Bronchial epithelial cell (primary cell): ENCODE measurements at regions not wholly inside any gene's neighbourhood (a gene's known extent, or its start where the extent isn't known, plus 50 kb on each side); places are given as distances from the start of the nearest gene placed in this dataset.
A peak's percentile ranks its signal among the peaks of the same experiment; 100 is the strongest.

Experiments used
- DNase-seq: peaks from one replicate; pipeline ENCODE4 v3.0.0-alpha.2; 2010; ENCODE audit warnings: low read depth
- FAIRE-seq: peaks from 2 replicates; lab custom pipeline; 2011; peaks lifted over from hg19 to GRCh38; lab: Jason Lieb, UNC
- H3K27me3 ChIP-seq: 2 replicates; pipeline ENCODE4 v1.5.1; 2011; ENCODE audit warnings: low read length; ENCODE audit not compliant: control insufficient read depth, insufficient read depth
- H3K36me3 ChIP-seq: 2 replicates; pipeline ENCODE4 v1.5.1; 2011; ENCODE audit warnings: low read length; ENCODE audit not compliant: control insufficient read depth, insufficient read depth
- H3K4me3 ChIP-seq: 2 replicates; pipeline ENCODE4 v1.5.1; 2011; ENCODE audit warnings: mild to moderate bottlenecking, low read depth, low read length, control low read depth
- CTCF ChIP-seq: IDR thresholded peaks from 2 replicates; pipeline ENCODE4 v1.5.1; 2011; ENCODE audit warnings: mild to moderate bottlenecking, moderate library complexity, low read length, control low read depth, inconsistent platforms; ENCODE audit not compliant: insufficient read depth, severe bottlenecking

GRCh38 chr10:78737883-78738856 lies 330.6 kb upstream of the ZMIZ1 start:
- H3K27me3 ChIP-seq, result peaks cover 19% of the 10 kb centered on the region

GRCh38 chr10:78738861-78739260 lies 329.9 kb upstream of the ZMIZ1 start:
- no peak for TF ChIP-seq CTCF
- no peak overlapping the region for H3K4me3 ChIP-seq
- H3K36me3 ChIP-seq, result no peaks in the 10 kb centered on the region
- DNase-seq (no peak), FAIRE-seq (no peak)
- H3K27me3 ChIP-seq, result peaks cover 15% of the 10 kb centered on the region

More at GRCh38 chr10:78737883-78738856, 330.6 kb upstream of the ZMIZ1 start:
- TF ChIP-seq CTCF, result no peak
- DNase-seq (no peak), FAIRE-seq (peak; percentile 52)
- H3K4me3 ChIP-seq, result no peak overlapping the region
- no peaks in the 10 kb centered on the region for H3K36me3 ChIP-seq

GRCh38 chr10:78739444-78740053 lies 329.2 kb upstream of the ZMIZ1 start:
- Histone ChIP-seq H3K27me3 (peaks cover 20% of the 10 kb centered on the region), H3K36me3 (no peaks in the 10 kb centered on the region), H3K4me3 (no peak overlapping the region)
- FAIRE-seq (no peak), DNase-seq (no peak)
- TF ChIP-seq CTCF, result no peak

- no peak for TF ChIP-seq CTCF
- H3K4me3 ChIP-seq, result no peak overlapping the region
- DNase-seq (peak; percentile 77), FAIRE-seq (peak; percentile 76)
- no peaks in the 10 kb centered on the region for H3K36me3 ChIP-seq
- H3K27me3 ChIP-seq, result peaks cover 20% of the 10 kb centered on the region
These were observed 327.5 kb upstream of the ZMIZ1 start for GRCh38 chr10:78740976-78741915.

- H3K4me3 ChIP-seq, result no peak overlapping the region
- no peaks in the 10 kb centered on the region for H3K36me3 ChIP-seq
- FAIRE-seq (no peak), DNase-seq (no peak)
- peaks cover 19% of the 10 kb centered on the region for H3K27me3 ChIP-seq
- TF ChIP-seq CTCF, result no peak
These were observed 326.4 kb upstream of the ZMIZ1 start for GRCh38 chr10:78742406-78742729.
